Right ventricle myocardium superior (tissue), 1 donor: ENCODE measurements at regions not wholly inside any gene's neighbourhood (a gene's known extent, or its start where the extent isn't known, plus 50 kb on each side); places are given as distances from the start of the nearest gene placed in this dataset.

ENCODE experiments used
- ATAC-seq: fragments of 200-7000 bp; cut with Tn5 transposase; one replicate; pipeline ENCODE4 v1.9.1; 2020; ENCODE audit warnings: mild to moderate bottlenecking; ENCODE audit not compliant: poor library complexity
- DNase-seq: peaks from one replicate; pipeline ENCODE4 v3.0.0-alpha.2; 2020
- intact Hi-C: fragments of 100-400 bp; cut with DNase I; formaldehyde crosslinking; loops from one replicate; pipeline ENCODE4 v1.11.2; 2022
- donor health status: DM: no; HTN: yes; CAD: no; lungs with severe emphysema.

DNA sequence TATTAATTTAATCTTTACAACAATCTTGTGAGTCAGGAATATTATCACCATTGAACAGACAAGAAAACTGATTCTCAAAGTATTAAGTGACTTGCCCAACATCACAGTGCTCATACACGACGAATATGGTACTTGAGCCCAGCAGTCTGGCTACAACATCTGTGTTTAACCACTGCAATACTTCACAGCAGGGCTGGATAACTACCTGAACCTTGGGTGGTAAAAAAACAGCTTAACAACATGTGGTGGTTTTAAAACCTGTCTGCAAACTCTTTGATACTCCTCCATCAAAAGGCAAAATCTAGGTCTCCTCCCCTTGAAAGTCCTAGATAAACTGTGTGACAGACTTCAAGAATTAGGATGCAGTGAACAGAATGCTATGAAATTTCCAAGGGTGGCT lies 424.6 kb upstream of the CADM1 start:
- intact Hi-C loops, result no loop called here
- no peak for ATAC-seq
- no peak for DNase-seq

DNA sequence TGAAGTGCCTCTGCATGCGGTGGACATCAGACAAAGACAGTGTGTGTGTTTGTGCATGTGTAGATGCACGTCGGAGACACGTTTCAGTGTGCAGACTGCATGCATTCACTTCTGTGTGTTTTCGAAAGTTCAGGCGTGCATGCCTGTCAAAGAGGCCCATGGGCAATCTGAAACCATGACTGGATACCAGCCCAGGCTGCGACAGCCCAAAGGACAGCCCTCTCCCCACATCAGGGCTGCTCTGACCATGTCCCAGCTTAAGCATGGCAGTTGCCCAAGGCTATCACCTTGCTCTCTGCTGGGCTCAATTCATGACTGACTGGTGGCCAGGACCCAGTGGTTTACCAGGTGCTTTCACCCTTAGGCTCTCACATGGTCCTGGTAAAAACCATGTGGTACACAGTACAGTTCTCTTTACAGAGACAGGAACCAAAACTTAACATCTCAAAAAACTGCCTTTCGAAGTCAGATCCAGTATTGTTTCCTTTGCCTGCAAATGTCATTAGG lies 423.7 kb upstream of the CADM1 start:
- intact Hi-C loops, result no loop called here
- no peak for DNase-seq
- no peak for ATAC-seq

DNA sequence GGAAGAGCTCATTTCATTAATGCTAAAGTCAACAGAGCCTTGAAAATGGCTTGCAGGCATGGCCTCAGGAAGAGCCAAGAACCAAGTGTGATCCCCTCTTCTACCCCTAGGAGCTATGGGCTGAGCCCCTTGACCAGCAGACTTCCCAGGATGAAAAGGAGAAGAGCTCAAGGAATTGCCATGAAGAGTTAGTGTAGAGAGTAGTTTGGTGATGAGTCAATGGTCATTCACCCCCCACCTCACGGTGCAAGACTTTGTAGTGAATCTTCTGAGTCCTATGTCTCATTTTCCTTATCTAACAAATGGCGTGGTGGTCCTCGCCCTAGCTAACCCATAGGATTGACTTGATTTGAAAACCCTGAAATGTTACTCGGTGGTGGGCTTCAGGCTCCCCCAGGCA lies 422.4 kb upstream of the CADM1 start:
- no peak for DNase-seq
- intact Hi-C loops, result no loop called here
- ATAC-seq, result no peak

DNA sequence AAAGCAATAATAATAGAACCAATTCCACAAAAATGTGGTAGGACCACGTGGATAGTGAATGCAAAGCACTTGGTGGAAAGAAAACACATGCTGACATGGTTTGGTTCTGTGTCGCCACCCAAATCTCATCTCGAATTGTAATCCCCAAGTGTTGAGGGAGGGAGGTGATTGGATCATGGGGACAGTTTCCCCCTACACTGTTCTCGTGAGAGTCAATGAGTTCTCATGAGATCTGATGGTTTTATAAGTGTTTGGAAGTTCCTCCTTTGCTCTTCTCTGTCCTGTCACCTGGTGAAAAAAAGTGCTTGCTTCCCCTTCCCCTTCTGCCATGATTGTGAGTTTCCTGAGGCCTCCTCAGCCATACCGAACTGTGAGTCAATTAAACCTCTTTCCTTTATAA lies 421.9 kb upstream of the CADM1 start:
- intact Hi-C loops, result no loop called here
- no peak for DNase-seq
- ATAC-seq, result no peak

DNA sequence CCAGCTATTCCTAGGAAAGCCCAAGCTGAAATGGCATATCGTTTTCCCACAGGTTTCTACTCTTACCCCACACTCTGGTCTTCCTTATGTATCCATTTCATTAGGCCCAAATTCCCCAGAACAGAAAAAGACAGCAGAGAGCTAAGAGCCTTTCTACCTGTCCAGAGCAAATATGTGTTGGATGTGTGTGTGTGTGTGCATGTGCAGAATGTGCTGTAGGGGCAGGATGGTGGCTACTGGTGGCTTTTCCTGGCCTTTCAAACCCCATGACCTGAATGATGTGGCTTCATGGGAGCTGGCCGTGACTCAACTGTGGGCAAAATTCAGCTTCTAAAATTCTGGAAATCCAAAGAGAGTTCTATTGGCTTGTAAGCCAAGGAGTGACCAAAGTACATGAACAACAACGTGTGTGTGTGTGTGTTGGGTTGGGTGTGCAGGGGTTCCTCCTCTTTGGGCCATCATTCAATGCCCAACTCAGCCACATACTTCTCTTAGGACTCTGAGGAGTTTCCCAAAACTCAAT lies 421.4 kb upstream of the CADM1 start:
- DNase-seq (no peak), ATAC-seq (no peak)
- intact Hi-C loops, result no loop called here

DNA sequence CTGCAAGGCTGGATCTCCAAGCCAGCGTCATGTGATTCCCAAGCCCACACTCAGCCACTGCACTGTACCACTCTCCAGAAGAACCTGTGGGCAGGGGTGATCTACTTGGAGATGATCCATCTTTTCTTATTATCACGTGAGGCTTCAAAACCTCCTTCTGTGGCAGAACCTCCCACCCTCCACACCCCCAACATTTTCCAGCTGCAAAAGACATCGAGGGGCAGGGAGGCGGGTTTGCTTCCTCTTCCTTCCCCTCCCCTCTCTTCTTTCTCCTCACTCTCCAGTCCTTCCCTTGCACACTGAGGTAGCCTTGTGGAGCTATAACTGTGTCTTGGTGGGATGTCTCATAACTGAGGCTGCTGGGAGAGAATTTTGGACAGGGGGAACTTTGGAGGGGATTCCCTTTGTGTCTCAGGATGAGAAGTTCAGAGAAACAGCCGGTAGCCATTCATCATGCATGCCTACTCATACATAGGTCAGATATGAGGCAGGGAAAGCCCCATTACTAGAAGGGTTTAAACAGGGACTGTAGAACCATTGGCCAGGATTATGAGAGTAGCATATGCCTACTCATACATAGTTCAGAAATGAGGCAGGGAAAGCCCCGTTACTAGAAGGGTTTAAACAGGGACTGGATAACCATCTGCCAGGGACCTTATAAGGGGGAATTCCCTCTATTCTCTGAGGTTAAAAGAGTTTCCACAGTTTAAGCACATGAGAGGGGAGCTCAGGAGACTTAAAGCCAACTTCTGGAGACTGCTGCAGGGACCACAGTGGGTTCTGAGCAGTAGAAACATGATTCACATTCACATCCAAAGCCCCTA lies 420.7 kb upstream of the CADM1 start:
- no peak for ATAC-seq
- no peak for DNase-seq
- intact Hi-C loops, result no loop called here

GRCh38 chr11:115922876-115923275 lies 418.7 kb upstream of the CADM1 start:
- intact Hi-C loops, result no loop called here
- ATAC-seq, result no peak
- DNase-seq, result no peak

- no peak for DNase-seq
- intact Hi-C loops, result no loop called here
- no peak for ATAC-seq
These were observed 417.8 kb upstream of the CADM1 start for GRCh38 chr11:115921986-115922385.

GRCh38 chr11:115921540-115921939 lies 417.3 kb upstream of the CADM1 start:
- intact Hi-C loops, result no loop called here
- DNase-seq (no peak), ATAC-seq (no peak)

- intact Hi-C loops, result no loop called here
- DNase-seq (no peak), ATAC-seq (no peak)
These were observed 416.7 kb upstream of the CADM1 start for GRCh38 chr11:115920841-115921480.

- ATAC-seq, result no peak
- DNase-seq, result no peak
- intact Hi-C loops, result no loop called here
These were observed 415.9 kb upstream of the CADM1 start for GRCh38 chr11:115920092-115920461.

- intact Hi-C loops, result no loop called here
- no peak for DNase-seq
- peak; percentile 31 for ATAC-seq
These were observed 415.3 kb upstream of the CADM1 start for GRCh38 chr11:115919341-115920091.

- DNase-seq (no peak), ATAC-seq (no peak)
- intact Hi-C loops, result no loop called here
These were observed 414.4 kb upstream of the CADM1 start for GRCh38 chr11:115918576-115918975.

DNA sequence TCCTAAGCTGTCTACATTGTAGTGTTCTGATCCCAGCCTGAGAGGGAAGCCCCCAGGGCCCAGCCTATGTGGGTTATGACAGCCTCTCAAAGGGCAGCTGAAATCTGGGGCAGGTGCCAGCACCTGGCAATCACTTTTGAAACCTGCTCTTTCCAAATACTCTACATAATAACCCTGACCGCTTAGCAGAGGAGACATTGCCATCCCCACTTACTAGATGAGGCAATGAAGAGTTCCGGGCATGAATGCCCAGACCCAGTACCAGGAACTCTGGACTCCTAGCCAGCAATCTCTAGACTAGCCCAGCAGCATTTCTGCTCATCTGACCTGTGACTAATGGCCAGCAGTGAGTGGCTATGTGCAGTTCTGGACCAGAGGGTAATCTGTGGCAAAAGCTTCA lies 412.4 kb upstream of the CADM1 start:
- DNase-seq (no peak), ATAC-seq (no peak)
- intact Hi-C loops, result no loop called here

- no peak for ATAC-seq
- no peak for DNase-seq
- intact Hi-C loops, result no loop called here
These were observed 408.3 kb upstream of the CADM1 start for GRCh38 chr11:115912484-115912945.

GRCh38 chr11:115911613-115912346 lies 407.6 kb upstream of the CADM1 start:
- no peak for DNase-seq
- ATAC-seq, result no peak
- intact Hi-C loops, result no loop called here

- intact Hi-C loops, result no loop called here
- DNase-seq (no peak), ATAC-seq (no peak)
These were observed 406.2 kb upstream of the CADM1 start for GRCh38 chr11:115910379-115910778.

DNA sequence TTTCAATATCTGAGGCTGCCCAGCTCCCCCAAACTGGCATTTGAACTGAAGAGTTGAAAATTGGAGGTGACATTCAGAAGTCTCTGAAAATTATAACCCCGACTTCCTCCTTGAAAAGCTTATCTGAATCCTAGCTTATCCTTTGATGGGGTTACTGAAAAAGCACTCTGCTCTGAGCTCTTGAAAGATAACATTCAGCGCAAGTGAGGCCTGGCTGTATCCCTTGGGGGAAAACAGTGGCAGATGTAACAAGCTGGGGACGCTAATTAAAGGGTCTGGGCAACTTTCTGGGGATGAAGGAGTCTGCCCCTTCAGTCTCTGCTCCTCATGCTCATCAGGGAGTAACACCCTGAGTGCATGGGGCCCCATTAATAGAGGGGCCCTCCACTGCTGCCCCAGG lies 402.0 kb upstream of the CADM1 start:
- ATAC-seq (no peak), DNase-seq (no peak)
- intact Hi-C loops, result no loop called here
